ENCODE measurements at regions not wholly inside any gene's neighbourhood (a gene's known extent, or its start where the extent isn't known, plus 50 kb on each side); places are given as distances from the start of the nearest gene placed in this dataset.
"Not testable (repeated sequence)": the region's sequence is repeated elsewhere in the genome, so short reads cannot be mapped to it uniquely, and the experiment has no call there.

- DNase-seq (no peak), FAIRE-seq (no peak)
- H3K27ac ChIP-seq (ENCODE audit: low read depth in 1 of 3, low read length in 2 of 3), result no peak overlapping the region
- no peaks in the 10 kb centered on the region for H3K36me3 ChIP-seq (ENCODE audit: control insufficient read depth in 3 of 3, insufficient read depth in 2 of 3, low read depth in 1 of 3, low read length in 3 of 3)
- H3K4me1 ChIP-seq (ENCODE audit: control insufficient read depth in 3 of 3, insufficient read depth in 2 of 3, low read depth in 1 of 3, low read length in 2 of 3), result no peaks in the 10 kb centered on the region
- H3K4me3 ChIP-seq (ENCODE audit: low read depth in 1 of 3, low read length in 3 of 3), result no peak overlapping the region
- WGBS, 3 donors, result 72 to 84% (median 76%) methylated on average over 3 of the region's 3 CpGs
- H3K27me3 ChIP-seq (ENCODE audit: control insufficient read depth in 3 of 3, insufficient read depth in 3 of 3, low read length in 3 of 3), result no peaks in the 10 kb centered on the region
- peaks cover 0 to 12% of the 10 kb centered on the region in 2 donors for H3K9me3 ChIP-seq (ENCODE audit: control insufficient read depth in 2 of 2, insufficient read depth in 1 of 2, low read depth in 1 of 2, low read length in 1 of 2)
These were observed 739.9 kb upstream of the PRR20A start for GRCh38 chr13:56400774-56401173.

DNA sequence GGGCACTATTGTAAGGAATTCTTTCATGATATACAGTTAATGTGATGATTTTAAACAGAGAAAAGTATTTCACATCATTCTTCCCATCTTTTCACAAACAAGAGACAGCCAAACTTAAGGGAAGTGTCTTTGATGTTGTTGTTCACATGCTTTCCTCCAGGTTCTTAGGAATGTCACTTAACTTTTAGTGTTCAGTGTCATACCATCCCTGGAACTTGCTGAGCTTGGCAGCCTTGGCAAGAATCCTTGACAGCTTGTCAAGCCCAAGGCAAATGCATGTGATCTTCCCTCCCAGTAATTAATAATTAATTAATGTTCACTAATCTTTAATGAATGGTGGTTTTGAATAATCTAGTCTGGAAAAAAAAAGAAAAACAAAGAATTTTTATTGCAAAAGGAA is 727.9 kb upstream of the PRR20A start:
- no peak for FAIRE-seq

DNA sequence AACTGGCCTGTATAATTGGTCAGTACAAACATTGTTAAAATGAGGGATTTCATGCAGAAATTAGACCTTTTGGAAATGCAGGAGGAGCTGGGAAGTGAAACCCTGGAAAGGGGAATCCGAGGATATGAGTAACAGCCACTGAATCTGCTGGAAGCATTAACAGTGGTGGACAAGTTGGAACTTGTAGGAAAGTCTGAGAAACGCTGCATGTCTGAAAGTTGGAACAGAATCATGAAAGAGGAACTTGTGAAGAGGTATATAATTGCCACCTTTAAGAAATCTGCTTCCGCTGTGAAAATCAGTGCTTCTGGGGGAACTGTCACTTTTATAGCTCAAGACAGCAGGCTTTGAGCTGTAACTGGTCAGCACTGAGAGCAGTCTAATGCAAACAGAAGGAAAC is 716.5 kb upstream of the PRR20A start:
- FAIRE-seq, result no peak
- H3K4me1 ChIP-seq (ENCODE audit: control insufficient read depth in 3 of 3, insufficient read depth in 2 of 3, low read depth in 1 of 3, low read length in 2 of 3), result no peaks in the 10 kb centered on the region
- H3K27ac ChIP-seq (ENCODE audit: low read depth in 1 of 3, low read length in 2 of 3), result no peak overlapping the region
- DNase-seq, result no peak
- 52 to 65% (median 61%) methylated on average over 3 of the region's 3 CpGs for WGBS, 3 donors
- no peaks in the 10 kb centered on the region for H3K36me3 ChIP-seq (ENCODE audit: control insufficient read depth in 3 of 3, insufficient read depth in 2 of 3, low read depth in 1 of 3, low read length in 3 of 3)
- H3K9me3 ChIP-seq (ENCODE audit: control insufficient read depth in 2 of 2, insufficient read depth in 1 of 2, low read depth in 1 of 2, low read length in 1 of 2), result peaks cover 0 to 1% of the 10 kb centered on the region in 2 donors
- no peaks in the 10 kb centered on the region for H3K27me3 ChIP-seq (ENCODE audit: control insufficient read depth in 3 of 3, insufficient read depth in 3 of 3, low read length in 3 of 3)
- H3K4me3 ChIP-seq (ENCODE audit: low read depth in 1 of 3, low read length in 3 of 3), result no peak overlapping the region

More for the DNA sequence above, 727.9 kb upstream of the PRR20A start:
- peaks cover 0 to 2% of the 10 kb centered on the region in 2 donors for H3K9me3 ChIP-seq (ENCODE audit: control insufficient read depth in 2 of 2, insufficient read depth in 1 of 2, low read depth in 1 of 2, low read length in 1 of 2)
- H3K4me3 ChIP-seq (ENCODE audit: low read depth in 1 of 3, low read length in 3 of 3), result no peak overlapping the region
- DNase-seq, result no peak
- H3K36me3 ChIP-seq (ENCODE audit: control insufficient read depth in 3 of 3, insufficient read depth in 2 of 3, low read depth in 1 of 3, low read length in 3 of 3), result no peaks in the 10 kb centered on the region
- no peaks in the 10 kb centered on the region for H3K4me1 ChIP-seq (ENCODE audit: control insufficient read depth in 3 of 3, insufficient read depth in 2 of 3, low read depth in 1 of 3, low read length in 2 of 3)
- no peak overlapping the region for H3K27ac ChIP-seq (ENCODE audit: low read depth in 1 of 3, low read length in 2 of 3)
- H3K27me3 ChIP-seq (ENCODE audit: control insufficient read depth in 3 of 3, insufficient read depth in 3 of 3, low read length in 3 of 3), result no peaks in the 10 kb centered on the region

DNA sequence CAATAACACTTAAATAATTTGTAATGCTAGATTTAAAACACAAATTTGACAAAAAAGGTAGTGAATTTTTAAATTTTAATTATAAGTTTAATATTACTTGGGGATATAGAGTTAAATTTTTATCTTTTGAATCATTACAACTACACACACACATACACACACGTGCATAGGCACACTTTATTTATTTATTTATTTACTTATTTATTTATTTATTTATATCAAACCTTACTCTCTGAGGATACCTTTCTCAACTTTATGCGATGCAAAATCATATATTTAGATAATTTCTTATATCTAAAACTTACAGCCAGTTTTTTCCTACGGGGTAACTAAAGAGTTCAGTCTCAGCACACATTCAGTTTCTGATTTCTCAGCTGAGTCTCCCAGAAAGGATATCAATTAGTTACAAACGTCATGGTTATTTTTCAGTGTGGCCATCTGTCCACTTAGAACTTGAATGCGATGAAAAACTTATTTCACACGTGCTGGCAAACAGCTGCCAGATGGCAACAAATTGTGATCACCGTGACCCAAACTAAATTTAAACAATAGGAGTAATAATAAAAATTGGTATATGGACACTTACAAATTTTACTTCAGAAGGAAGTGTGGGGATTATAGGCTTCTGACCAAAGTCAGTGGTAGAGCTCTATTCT is 683.1 kb upstream of the PRR20A start:
- no peak for DNase-seq
- H3K27ac ChIP-seq (ENCODE audit: low read depth in 1 of 3, low read length in 2 of 3), result no peak overlapping the region
- WGBS, 3 donors, result 61 to 66% (median 63%) methylated on average over 7 of the region's 7 CpGs
- no peaks in the 10 kb centered on the region for H3K4me1 ChIP-seq (ENCODE audit: control insufficient read depth in 3 of 3, insufficient read depth in 2 of 3, low read depth in 1 of 3, low read length in 2 of 3)
- H3K36me3 ChIP-seq (ENCODE audit: control insufficient read depth in 3 of 3, insufficient read depth in 2 of 3, low read depth in 1 of 3, low read length in 3 of 3), result no peaks in the 10 kb centered on the region
- H3K4me3 ChIP-seq (ENCODE audit: low read depth in 1 of 3, low read length in 3 of 3), result no peak overlapping the region
- peaks cover 0 to under 1% of the 10 kb centered on the region in 2 donors for H3K9me3 ChIP-seq (ENCODE audit: control insufficient read depth in 2 of 2, insufficient read depth in 1 of 2, low read depth in 1 of 2, low read length in 1 of 2)
- FAIRE-seq, result no peak
- no peaks in the 10 kb centered on the region for H3K27me3 ChIP-seq (ENCODE audit: control insufficient read depth in 3 of 3, insufficient read depth in 3 of 3, low read length in 3 of 3)

GRCh38 chr13:56459286-56459685 is 681.4 kb upstream of the PRR20A start:
- FAIRE-seq, result no peak
- WGBS, 3 donors, result 41 to 73% (median 49%) methylated on average over 1 of the region's 1 CpG
- H3K4me3 ChIP-seq (ENCODE audit: low read depth in 1 of 3, low read length in 3 of 3), result no peak overlapping the region
- no peaks in the 10 kb centered on the region for H3K27me3 ChIP-seq (ENCODE audit: control insufficient read depth in 3 of 3, insufficient read depth in 3 of 3, low read length in 3 of 3)
- no peaks in the 10 kb centered on the region for H3K36me3 ChIP-seq (ENCODE audit: control insufficient read depth in 3 of 3, insufficient read depth in 2 of 3, low read depth in 1 of 3, low read length in 3 of 3)
- DNase-seq, result no peak
- H3K4me1 ChIP-seq (ENCODE audit: control insufficient read depth in 3 of 3, insufficient read depth in 2 of 3, low read depth in 1 of 3, low read length in 2 of 3), result no peaks in the 10 kb centered on the region
- H3K9me3 ChIP-seq (ENCODE audit: control insufficient read depth in 2 of 2, insufficient read depth in 1 of 2, low read depth in 1 of 2, low read length in 1 of 2), result peaks cover 0 to 2% of the 10 kb centered on the region in 2 donors
- no peak overlapping the region for H3K27ac ChIP-seq (ENCODE audit: low read depth in 1 of 3, low read length in 2 of 3)

- no peaks in the 10 kb centered on the region for H3K27me3 ChIP-seq (ENCODE audit: control insufficient read depth in 3 of 3, insufficient read depth in 3 of 3, low read length in 3 of 3)
- FAIRE-seq, result no peak
- WGBS, 3 donors, result 42 to 74% (median 53%) methylated on average over 3 of the region's 3 CpGs
- no peaks in the 10 kb centered on the region for H3K9me3 ChIP-seq (ENCODE audit: control insufficient read depth in 2 of 2, insufficient read depth in 1 of 2, low read depth in 1 of 2, low read length in 1 of 2)
- DNase-seq, result no peak
- H3K4me1 ChIP-seq (ENCODE audit: control insufficient read depth in 3 of 3, insufficient read depth in 2 of 3, low read depth in 1 of 3, low read length in 2 of 3), result no peaks in the 10 kb centered on the region
- H3K27ac ChIP-seq (ENCODE audit: low read depth in 1 of 3, low read length in 2 of 3), result no peak overlapping the region
- no peaks in the 10 kb centered on the region for H3K36me3 ChIP-seq (ENCODE audit: control insufficient read depth in 3 of 3, insufficient read depth in 2 of 3, low read depth in 1 of 3, low read length in 3 of 3)
- no peak overlapping the region for H3K4me3 ChIP-seq (ENCODE audit: low read depth in 1 of 3, low read length in 3 of 3)
These were observed 639.0 kb upstream of the PRR20A start for GRCh38 chr13:56501750-56502149.

GRCh38 chr13:56510836-56511235 is 629.9 kb upstream of the PRR20A start:
- no peak overlapping the region for H3K4me3 ChIP-seq (ENCODE audit: low read depth in 1 of 3, low read length in 3 of 3)
- no peak for FAIRE-seq
- WGBS, 3 donors, result 83 to 91% (median 87%) methylated on average over 2 of the region's 2 CpGs

DNA sequence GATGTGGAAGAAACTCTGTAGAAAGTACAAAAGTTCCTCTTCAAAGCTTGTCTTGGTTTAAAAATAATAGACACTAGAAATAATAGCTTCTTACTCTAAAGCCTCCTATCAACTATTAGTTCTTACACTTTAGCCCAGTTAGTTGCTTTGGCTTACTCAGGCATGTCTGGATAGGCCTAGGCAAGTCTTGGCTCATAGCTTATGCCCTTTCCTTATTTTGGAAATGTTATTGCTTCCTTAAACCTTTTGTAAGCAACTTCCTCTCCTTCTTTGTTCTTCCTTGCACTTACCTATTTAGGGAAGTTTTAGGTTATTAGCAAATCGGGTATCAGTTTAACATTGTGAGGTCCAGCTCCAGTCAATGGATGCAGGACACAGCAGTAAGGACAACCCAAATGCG is 628.4 kb upstream of the PRR20A start:
- WGBS, 3 donors, result 76 to 82% (median 78%) methylated on average over 2 of the region's 2 CpGs
- H3K36me3 ChIP-seq (ENCODE audit: control insufficient read depth in 3 of 3, insufficient read depth in 2 of 3, low read depth in 1 of 3, low read length in 3 of 3); H3K27me3 ChIP-seq (ENCODE audit: control insufficient read depth in 3 of 3, insufficient read depth in 3 of 3, low read length in 3 of 3); DNase-seq; H3K4me1 ChIP-seq (ENCODE audit: control insufficient read depth in 3 of 3, insufficient read depth in 2 of 3, low read depth in 1 of 3, low read length in 2 of 3); H3K9me3 ChIP-seq (ENCODE audit: control insufficient read depth in 2 of 2, insufficient read depth in 1 of 2, low read depth in 1 of 2, low read length in 1 of 2); FAIRE-seq; H3K4me3 ChIP-seq (ENCODE audit: low read depth in 1 of 3, low read length in 3 of 3); H3K27ac ChIP-seq (ENCODE audit: low read depth in 1 of 3, low read length in 2 of 3): not testable (repeated sequence)

More at GRCh38 chr13:56510836-56511235, 629.9 kb upstream of the PRR20A start:
- no peak for DNase-seq
- H3K36me3 ChIP-seq (ENCODE audit: control insufficient read depth in 3 of 3, insufficient read depth in 2 of 3, low read depth in 1 of 3, low read length in 3 of 3), result no peaks in the 10 kb centered on the region
- no peaks in the 10 kb centered on the region for H3K4me1 ChIP-seq (ENCODE audit: control insufficient read depth in 3 of 3, insufficient read depth in 2 of 3, low read depth in 1 of 3, low read length in 2 of 3)
- H3K27me3 ChIP-seq (ENCODE audit: control insufficient read depth in 3 of 3, insufficient read depth in 3 of 3, low read length in 3 of 3), result no peaks in the 10 kb centered on the region
- no peak overlapping the region for H3K27ac ChIP-seq (ENCODE audit: low read depth in 1 of 3, low read length in 2 of 3)
- no peaks in the 10 kb centered on the region for H3K9me3 ChIP-seq (ENCODE audit: control insufficient read depth in 2 of 2, insufficient read depth in 1 of 2, low read depth in 1 of 2, low read length in 1 of 2)

GRCh38 chr13:56515441-56515840 is 625.3 kb upstream of the PRR20A start:
- WGBS, 3 donors, result 45 to 54% (median 49%) methylated on average over 1 of the region's 1 CpG
- Histone ChIP-seq H3K4me3 (ENCODE audit: low read depth in 1 of 3, low read length in 3 of 3) (no peak overlapping the region), H3K9me3 (ENCODE audit: control insufficient read depth in 2 of 2, insufficient read depth in 1 of 2, low read depth in 1 of 2, low read length in 1 of 2) (no peaks in the 10 kb centered on the region), H3K27me3 (ENCODE audit: control insufficient read depth in 3 of 3, insufficient read depth in 3 of 3, low read length in 3 of 3) (no peaks in the 10 kb centered on the region), H3K27ac (ENCODE audit: low read depth in 1 of 3, low read length in 2 of 3) (no peak overlapping the region), H3K36me3 (ENCODE audit: control insufficient read depth in 3 of 3, insufficient read depth in 2 of 3, low read depth in 1 of 3, low read length in 3 of 3) (no peaks in the 10 kb centered on the region), H3K4me1 (ENCODE audit: control insufficient read depth in 3 of 3, insufficient read depth in 2 of 3, low read depth in 1 of 3, low read length in 2 of 3) (no peaks in the 10 kb centered on the region)
- DNase-seq (no peak), FAIRE-seq (no peak)
